Transverse colon (tissue), 4 donors: ENCODE measurements at regions not wholly inside any gene's neighbourhood (a gene's known extent, or its start where the extent isn't known, plus 50 kb on each side); places are given as distances from the start of the nearest gene placed in this dataset.

Experiments used
- CTCF ChIP-seq, 5 experiments: fragments of 200-600 bp in 3 of 5; fragments of 450-650 bp in 2 of 5; sonication (generic) in 3 of 5; IDR thresholded peaks; 1 replicate in 2 of 5; 2 replicates in 3 of 5; pipeline ENCODE4 v1.5.1; 2016 to 2017; ENCODE audit warnings: antibody characterized with exemption in 5 of 5, inconsistent platforms in 3 of 5, mild to moderate bottlenecking in 2 of 5, moderate library complexity in 1 of 5
- POLR2A ChIP-seq: fragments of 450-650 bp; IDR thresholded peaks from one replicate; pipeline ENCODE4 v1.6.1; 2016; ENCODE audit warnings: antibody characterized with exemption, mild to moderate bottlenecking, moderate library complexity
- POLR2AphosphoS5 ChIP-seq, 3 donors: sonication (generic); formaldehyde crosslinking; IDR thresholded peaks; one replicate each; pipeline ENCODE4 v1.6.1; 2016; ENCODE audit warnings: antibody characterized with exemption in 3 of 3

- TF ChIP-seq POLR2AphosphoS5 (IDR thresholded peaks at IDR 0.05) (no peak), CTCF (IDR thresholded peaks at IDR 0.05) (no peak), POLR2A (no peak)
These were observed 61.9 kb upstream of the BZW1 start for GRCh38 chr2:200749631-200750322.
